NCI-H128 (cell line): ENCODE measurements at regions not wholly inside any gene's neighbourhood (a gene's known extent, or its start where the extent isn't known, plus 50 kb on each side); places are given as distances from the start of the nearest gene placed in this dataset.

Experiments used
- DNase-seq: peaks from one replicate; lab custom pipeline; 2025; ENCODE audit not compliant: unreplicated experiment; lab: John Stamatoyannopoulos, UW

DNA sequence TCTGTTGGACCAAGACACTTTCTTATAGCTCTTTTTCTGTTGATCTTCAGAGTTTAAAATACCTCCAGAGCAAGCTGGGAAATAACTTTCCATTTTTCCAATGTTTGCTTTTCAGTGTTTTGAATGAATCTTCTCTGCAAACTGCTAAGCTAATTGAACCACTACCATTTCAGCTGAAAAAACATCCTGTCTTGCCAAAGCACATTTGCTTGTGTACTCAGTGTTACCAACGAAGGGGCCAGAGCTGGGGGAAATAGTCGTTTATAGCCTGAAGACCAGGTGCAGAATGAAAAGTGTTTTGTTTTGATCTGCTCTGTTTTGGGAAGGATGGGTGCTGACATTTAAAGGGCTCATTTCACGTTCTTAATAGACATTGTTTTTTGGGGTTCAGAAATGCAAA, 88.4 kb upstream of the CLNK start:
- DNase-seq: no peak

DNA sequence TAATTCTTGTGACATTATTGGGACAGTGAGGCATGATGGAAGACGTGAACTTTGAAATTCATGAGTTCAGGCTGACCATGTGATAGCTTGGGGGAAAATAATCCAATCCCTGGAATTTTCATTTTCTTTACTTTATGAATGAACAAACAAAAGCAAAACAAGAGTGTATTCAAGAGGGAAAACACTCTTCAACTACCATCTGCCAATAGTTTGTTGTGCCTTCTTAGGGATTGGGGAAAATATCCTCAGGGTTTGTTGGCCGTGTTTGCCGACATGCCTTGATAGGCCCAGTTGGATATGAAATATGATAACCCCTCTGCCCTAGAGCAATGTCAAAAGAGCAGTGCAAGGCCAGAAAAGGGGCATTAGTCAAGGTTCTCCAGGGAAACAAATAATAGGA, 80.8 kb upstream of the CLNK start:
- no peak for DNase-seq

DNA sequence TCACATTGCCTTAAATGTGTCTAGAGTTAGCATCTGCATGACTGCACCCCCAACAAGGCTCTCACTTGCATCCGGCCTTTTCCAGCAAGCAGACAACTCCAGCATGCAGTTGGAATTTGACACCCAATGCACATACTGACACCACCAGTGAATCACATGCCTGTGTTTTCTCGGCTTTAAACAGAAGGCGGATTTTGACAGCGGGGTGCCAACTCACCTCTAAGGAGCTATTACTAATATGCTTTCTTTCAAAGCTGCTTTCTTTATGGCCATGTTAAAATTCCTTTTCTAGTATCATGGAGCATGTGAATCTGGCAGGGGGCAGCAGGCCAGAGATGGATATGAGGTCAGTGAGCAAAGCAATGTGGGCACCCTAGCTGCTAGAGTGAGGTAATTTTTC, 78.0 kb upstream of the CLNK start:
- DNase-seq: peak; percentile 9

- no peak for DNase-seq
These were observed 77.3 kb upstream of the CLNK start for GRCh38 chr4:10761903-10762302.

GRCh38 chr4:10760086-10760485, 75.5 kb upstream of the CLNK start:
- no peak for DNase-seq

DNA sequence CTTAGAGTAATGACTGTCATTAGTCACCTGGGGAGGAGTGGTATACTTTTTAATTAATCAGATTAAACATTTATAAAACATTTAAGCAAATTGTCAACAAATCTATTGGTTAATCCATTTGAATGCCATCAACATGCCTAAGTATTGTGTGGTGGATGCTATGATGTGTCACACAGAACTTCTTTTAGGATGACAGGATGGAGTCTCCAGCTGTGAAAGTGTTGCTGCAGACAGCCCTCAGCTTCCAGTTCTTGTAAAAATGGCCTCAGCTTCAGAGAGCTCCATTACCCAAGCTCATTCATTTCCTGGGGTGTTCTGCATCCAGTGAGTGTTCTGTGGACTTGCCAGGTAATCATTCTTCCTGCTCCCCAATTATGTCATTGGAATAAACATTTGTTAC, 74.3 kb upstream of the CLNK start:
- DNase-seq: no peak

DNA sequence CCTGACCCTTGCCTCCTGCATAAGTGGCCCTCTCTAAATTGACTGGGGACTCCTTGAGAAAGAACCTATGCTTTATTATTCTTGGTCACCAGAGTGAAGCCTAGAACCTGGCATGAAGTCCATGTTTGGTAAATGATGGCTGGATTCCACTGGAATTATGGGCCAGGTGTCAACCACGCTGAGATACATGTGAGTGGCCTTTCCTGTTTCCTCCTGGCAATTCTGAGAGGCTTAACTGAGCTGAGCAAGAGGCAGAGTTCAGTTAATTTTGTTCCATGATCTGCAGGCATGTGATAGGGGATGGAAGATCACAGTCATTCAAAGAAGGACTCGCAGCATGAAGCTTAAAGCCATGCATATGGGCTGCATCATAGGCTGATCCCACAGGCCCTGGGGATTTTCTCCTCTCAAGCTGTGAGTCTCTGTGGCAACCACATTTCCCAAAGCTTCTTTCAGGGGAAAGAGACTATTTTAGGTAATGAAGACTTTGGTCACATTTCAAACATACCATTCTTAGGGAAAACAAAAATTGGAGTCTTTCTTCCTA, 69.4 kb upstream of the CLNK start:
- no peak for DNase-seq

DNA sequence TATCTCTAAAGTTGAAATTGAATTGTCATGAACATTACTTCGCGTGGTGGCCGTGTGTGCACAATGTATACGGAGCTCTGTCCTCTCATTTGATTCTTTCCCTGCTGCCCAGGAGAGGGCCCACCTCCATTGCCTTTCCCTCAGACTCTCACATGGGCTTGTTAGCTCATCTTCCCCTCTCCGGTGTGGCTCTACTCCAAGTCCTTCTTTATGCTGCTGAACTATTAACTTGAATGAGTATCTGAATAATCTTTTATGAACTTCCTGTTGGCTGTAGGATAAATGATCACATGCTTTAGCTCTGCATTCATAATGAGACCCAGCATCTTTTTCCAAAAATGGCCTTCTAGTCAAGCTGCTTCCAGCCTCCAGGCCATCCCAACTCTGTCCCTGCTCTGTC, 68.8 kb upstream of the CLNK start:
- no peak for DNase-seq

GRCh38 chr4:10750714-10751113, 66.1 kb upstream of the CLNK start:
- no peak for DNase-seq

DNA sequence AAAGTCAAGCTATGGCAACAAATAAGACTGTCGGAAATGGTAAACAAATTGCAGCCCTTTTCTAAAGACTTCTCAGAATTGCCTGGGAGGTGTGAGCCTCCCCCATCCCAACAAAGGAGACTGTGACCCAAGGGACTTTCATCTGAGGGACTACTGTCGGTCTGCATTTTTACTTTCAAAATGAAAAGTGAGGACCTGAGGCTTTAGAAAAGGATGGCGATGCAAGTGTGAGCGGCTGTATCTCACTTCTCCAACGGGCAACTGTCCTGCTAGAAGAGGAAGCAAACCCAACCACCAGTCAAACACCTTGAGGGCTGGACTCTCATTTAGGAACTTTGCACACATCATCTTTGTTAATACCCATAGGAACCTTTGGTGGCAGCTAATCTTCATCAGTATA, 62.6 kb upstream of the CLNK start:
- no peak for DNase-seq

GRCh38 chr4:10746371-10747171, 62.0 kb upstream of the CLNK start:
- DNase-seq: no peak

- no peak for DNase-seq
These were observed 58.8 kb upstream of the CLNK start for GRCh38 chr4:10743357-10743756.

GRCh38 chr4:10741961-10742699, 57.6 kb upstream of the CLNK start:
- DNase-seq: no peak

GRCh38 chr4:10740891-10741620, 56.5 kb upstream of the CLNK start:
- no peak for DNase-seq

DNA sequence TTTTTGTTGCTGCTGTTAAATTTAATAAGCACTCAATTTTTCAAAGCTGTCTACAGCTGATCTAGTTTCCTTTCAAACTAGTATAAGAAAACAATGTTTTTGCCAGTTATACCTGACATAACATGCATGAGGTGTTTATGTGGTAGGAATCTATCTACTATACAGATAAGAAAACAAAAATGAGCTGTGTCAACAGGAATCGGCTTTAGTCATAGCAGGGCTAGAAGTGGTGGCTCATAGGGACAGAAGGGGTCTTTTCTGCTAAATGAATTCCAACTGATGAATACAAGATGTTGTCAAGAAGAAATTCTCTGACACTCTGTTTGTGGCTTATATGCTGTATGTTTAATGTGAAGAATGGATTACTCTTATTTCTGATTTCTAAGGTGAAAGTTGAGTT, 55.7 kb upstream of the CLNK start:
- no peak for DNase-seq

DNA sequence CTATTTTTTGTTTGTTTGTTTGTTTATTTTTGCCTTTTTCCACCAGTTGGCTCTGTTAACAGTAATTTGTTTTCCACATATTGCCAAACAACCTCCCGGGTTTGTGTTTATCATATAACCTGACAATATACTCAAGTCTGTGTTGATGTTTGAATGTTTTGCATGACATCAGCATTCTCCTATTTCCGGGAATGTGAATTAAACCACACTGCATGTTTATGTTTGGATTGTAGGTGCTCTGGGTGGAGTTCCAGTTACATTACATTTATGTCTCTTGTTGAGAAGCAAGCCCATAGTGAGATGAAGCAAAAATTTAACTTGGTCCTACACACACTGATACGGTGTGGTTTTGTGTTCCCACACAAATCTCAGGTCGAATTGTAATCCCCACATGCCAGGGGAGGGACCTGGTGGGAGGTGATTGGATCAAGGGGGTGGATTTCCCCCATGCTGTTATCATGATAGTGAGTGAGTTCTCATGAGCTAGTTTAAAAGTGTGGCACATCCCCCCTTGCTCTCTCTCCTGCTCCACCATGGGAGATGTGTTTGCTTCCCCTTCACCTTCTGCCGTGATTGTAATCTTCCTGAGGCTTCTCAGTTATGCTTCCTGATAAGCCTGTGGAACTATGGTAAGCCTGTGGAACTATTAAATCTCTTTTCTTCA, 54.4 kb upstream of the CLNK start:
- DNase-seq: no peak

DNA sequence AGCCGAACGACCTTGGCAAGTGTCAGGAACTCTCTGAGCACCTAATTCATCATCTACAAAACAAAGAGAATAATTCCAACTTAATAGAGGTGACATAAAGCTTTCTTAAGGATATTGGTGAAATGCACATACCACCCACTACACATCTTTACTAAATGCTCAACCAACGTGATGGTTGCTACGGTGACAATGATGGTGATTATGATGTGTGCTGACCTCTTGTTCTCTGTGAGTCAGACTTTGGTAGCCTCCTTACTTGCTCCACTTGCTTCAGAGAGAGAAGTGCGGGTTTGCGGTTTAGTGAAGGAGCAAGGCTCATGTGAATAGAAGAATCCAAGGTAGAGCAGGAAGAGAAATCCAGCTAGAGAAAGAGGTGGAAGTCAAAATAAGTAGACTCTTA, 52.8 kb upstream of the CLNK start:
- DNase-seq: no peak

DNA sequence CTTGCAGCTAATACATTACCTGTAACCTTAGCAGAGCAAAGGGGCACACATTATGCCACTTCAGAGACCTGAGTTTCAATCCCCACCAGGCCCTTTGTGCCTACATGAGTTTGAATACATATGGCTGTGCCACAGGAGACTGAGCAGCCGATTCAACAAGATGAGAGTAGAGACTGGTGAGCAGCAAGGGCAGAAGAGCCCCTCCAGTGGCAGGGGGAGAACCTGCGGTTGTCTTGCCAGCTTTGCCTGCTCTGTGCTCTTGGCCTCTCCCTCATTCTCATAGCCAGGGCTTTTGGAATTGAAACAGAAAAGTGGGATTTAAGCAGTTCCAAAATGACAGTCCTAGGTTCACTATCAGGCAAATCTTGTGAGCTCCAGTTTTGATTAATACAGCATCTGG, 52.3 kb upstream of the CLNK start:
- no peak for DNase-seq

- DNase-seq: no peak
These were observed 51.7 kb upstream of the CLNK start for GRCh38 chr4:10736266-10736665.

DNA sequence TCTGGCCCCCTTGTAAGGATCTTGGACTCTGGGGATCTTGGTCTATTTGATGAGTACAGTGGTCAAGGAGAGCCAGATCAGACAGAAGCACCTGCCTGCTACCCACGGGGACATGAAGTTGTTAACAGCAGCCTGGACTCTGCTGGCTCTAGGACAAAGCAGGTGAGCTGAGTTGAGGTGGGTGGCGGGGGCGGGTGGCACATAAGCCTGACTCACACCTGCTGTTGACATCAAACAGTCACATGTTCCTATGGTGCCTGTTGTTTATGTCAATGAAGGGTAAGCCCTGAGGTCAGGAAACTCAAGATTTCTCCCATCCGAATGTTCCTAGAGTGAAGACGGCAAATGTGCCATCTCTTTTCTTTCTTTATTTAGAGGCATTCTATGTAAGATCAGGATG, 50.1 kb upstream of the CLNK start:
- no peak for DNase-seq
